Pons (tissue), 1 donor: ENCODE measurements at regions not wholly inside any gene's neighbourhood (a gene's known extent, or its start where the extent isn't known, plus 50 kb on each side); places are given as distances from the start of the nearest gene placed in this dataset.

Source experiments
- DNase-seq: peaks from one replicate; pipeline ENCODE4 v3.0.0-alpha.2; 2016; ENCODE audit warnings: low spot score

DNA sequence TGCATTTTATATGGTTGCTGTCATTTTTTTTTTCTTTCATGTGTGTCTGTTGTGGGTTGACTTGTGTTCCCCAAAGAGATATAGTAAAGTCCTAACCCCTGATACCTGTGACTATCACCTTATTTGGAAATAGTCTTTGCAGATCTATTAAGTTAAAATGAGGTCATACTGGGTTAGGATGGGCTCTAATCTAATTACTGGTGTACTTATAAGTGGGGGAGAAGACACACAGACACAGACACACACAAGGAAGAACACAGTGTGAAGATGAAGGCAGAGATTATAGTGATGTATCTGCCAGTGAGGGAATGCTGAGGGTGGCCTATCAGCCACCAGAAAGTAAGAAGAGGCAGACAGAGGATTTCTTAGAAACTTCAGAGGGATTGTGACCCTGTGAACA lies 318.4 kb upstream of the ATP2B1 start:
- no peak for DNase-seq

DNA sequence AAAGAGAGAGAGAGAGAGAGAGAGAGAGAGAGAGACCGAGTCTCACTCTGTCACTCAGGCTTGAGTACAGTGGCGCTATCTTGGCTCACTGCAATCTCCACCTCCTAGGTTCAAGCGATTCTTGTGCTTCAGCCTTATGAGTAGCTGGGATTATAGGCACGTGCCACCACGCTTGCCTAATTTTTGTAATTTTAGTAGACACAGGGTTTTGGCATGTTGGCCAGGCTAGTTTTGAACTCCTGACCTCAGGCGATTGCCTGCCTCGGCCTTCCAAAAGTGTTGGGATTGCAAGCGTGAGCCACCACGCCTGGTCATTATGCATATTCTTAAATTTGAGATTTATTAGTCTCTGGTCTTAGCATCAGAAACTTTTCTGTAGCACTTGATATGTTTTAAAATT lies 317.9 kb upstream of the ATP2B1 start:
- no peak for DNase-seq

DNA sequence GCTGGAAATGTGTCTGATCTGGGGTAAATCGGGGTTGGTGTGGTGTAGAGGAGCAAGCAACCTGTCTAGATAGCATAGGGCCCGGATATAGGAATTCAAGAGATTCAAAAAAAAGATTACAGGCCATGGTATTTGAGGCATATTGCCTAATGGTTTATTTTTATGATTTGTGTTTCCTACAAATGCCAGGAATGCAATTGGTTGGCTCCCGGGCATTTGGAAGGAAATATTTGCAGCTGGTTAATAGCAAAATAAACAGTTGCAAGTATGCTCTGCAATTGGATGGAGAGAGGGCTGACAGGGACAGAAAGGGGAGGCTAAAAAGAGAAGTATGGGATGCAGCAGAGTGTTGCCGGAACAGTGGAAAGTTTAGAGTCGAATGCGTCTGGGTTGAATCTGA lies 315.6 kb upstream of the ATP2B1 start:
- DNase-seq: no peak

DNA sequence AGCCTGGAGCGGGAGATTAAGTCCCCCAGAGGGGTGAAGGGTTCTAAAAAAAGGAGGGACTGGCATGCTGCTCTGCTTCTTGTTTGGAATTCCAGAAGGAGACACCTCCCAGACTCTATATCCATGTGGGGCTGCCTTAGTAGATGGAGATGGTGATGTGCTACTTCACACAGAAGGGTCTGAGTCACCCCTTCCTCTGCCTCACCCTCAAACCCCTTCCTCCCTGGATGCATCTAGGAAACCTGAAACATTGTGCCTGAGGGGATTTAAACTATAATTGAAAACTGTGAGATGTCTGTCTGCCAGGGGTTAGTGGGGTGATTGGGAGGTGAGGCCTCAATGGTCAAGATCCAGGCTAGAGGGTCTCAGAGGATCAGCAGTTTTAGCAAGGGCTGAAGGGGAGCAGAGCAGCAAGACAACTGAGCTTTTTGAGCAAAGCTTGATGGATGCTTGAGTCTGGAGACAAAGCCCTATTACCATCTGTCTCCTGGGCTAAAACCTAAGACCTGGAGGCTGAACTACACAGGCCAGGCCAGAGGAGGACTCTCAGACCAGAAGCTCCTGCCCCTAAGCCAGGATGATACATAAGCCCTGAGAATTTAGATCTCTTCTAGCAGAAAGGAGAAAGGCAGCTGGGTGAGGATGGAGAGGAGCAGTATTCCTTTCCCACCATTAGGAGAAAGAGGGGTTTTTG lies 314.7 kb upstream of the ATP2B1 start:
- DNase-seq: no peak

DNA sequence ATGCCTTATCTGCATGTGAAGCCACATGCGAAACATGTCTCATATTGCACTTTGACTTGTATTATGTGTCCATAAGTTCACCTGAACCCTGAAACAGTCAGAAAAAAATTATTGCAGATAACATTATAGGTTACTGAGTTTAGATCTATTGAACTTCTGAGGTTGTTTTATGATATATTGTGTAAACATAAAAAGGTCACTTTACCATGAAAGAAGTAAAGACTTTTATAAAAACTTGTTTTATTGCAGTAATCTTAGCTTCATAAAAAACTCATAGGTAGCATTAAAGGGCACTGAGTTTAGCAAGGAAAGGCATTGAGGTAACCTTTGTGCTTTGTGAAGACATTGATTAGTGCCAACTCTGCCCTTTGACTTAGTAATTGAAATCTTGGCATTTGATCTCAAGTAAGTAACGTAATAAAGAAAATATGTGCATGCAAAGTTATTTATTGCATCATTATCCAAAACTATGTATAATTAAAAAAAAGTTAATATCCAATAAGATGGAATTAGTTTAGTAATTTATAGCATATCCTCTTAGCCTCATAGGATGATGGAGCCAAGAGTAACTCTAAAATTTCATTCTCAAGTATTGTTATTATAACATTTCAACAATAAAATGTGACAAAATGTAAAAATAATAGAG lies 313.3 kb upstream of the ATP2B1 start:
- no peak for DNase-seq

DNA sequence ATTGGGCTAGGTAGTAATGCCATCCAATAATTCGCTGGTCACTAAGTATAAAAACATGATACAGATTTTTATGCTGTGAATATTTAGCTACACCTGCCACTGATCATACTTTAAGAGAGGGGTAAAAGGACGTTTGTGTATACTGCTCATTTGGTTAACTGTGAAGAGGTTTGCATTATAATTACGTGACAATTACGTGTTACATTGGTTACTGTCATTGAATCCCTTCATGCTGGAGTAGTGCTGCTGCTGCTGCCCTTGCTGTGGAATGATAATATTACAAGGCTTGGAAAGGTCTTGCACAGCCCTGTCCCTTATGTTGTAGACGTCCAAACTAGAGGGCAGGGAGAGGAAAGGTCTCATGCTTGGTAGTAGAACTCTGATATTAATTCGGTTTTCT lies 312.2 kb upstream of the ATP2B1 start:
- DNase-seq: no peak

DNA sequence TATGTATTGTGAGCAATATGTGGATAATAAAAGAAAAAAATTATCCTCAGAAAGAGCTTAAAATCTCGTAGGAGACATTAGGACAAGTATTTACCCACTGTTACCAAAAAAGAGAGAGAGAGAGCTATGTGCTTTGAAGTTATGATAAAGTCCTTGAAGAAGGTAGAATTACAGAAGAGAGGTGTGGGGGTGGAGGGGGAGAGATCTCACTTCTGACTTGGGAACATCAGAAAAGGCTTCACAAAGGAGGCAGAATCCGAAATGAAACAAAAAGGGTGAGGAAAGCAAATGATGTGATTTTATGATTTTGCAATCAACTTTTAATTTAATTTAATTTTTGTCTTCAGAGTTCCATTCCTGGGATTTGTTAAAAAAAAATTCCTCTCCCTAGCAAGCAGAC lies 311.8 kb upstream of the ATP2B1 start:
- DNase-seq: no peak

DNA sequence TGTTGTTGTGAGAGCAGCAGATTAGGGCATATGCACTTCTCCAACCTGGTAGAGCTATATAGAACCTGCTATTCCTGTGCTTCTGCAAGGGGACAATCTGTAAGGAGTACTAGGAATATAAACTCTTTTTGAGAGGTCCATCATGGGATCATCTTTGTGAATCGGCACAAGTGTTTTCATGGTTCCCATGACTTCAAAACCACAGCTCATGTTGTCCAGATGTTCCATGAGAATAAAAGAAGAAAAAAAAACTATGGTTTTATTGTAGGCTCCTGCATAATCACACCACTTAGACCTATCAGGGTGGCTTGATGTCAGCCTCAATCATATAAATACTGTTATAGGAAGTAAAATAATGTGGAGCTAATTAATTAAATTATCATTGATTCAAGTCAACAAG lies 311.4 kb upstream of the ATP2B1 start:
- no peak for DNase-seq

DNA sequence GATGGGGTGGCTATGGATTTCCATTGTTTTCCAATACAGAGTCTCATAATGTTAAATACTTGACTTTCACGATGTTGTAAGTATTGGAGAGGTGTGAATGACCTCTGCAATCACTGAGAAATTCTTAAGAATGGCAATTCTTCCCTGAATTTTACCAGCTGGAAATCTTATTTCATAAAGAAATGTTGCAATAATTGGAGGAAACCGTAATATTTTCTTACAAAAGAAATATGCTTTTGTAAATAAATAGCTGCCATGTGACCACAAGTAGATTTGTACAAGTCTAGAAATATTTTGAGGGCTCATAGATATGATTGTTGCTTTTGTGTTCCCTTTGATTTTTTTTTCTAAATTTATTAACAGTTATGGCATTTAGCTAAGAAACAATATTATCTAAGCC lies 308.7 kb upstream of the ATP2B1 start:
- DNase-seq: no peak

DNA sequence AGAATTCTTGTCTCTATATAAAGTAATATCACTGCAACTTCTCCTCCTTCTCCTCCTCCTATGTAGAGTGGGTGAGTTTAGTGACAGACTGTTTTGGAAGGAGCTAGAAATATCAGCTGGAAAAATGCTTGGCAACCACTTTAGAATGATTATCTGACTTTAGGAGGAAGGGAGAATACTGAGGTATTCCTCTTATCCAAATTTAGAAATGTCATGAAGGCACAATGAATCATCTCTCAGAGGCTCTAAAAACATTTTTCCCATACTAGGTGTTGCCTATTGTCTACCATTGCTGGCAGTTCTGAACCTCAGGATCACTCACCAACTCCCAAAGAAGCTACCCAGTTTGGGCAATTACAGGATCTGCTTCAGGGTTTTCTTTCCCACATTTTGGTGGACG lies 306.6 kb upstream of the ATP2B1 start:
- DNase-seq: no peak

DNA sequence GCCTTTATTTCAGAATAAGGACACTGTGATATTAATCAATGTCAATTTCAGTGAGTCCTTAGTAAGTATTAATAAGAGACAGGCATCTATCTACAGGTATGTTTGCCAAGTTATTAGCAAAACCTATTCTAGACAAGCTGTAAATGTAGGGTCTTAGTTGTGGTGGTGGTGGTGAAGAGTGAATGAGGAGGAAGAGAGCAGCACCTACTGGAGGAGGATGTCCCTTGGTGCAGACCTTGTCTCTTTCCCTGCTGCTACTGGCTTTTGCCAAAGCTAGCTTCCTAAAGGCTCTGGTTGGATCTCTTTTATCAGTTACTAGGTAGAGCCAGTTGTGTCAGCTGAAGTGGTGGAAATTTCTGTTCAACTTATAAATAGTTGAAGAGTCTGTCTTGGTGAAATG lies 304.8 kb upstream of the ATP2B1 start:
- no peak for DNase-seq

DNA sequence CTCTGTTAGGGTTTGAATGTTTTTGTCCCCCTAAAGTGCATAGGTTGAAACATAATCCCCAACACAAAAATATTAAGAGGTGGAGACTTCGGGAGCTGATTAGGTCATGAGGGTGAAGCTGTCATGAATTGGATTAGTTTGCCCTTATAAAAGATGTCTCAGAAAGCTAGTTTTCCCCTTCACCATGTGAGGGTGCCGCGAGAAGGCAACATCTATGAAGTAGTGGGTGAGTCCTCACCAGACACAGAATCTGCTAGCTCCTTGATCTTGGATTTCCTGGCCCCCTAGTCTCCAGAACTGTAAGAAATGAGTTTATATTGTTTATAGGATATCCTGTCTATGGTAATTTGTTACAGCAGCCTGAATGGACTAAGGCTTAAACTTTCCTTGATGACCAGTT lies 301.5 kb upstream of the ATP2B1 start:
- no peak for DNase-seq

DNA sequence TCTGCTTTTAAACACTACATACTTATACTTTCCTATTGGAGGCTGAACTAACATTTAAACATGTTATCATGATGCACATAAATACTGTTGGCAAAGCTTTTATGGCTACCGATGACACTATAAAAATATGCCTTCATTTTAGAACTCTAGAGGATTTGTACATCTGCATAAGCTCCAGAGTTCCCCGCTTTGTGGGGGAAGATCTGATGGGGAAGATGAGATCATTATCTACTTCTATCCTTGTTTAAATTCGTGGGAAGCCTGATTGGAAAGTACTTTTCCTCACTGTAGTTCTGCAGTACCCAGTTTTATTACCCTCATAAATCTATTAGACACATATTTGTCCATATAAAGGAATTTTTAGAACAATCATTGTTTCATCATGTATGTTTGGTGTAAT lies 299.6 kb upstream of the ATP2B1 start:
- no peak for DNase-seq

DNA sequence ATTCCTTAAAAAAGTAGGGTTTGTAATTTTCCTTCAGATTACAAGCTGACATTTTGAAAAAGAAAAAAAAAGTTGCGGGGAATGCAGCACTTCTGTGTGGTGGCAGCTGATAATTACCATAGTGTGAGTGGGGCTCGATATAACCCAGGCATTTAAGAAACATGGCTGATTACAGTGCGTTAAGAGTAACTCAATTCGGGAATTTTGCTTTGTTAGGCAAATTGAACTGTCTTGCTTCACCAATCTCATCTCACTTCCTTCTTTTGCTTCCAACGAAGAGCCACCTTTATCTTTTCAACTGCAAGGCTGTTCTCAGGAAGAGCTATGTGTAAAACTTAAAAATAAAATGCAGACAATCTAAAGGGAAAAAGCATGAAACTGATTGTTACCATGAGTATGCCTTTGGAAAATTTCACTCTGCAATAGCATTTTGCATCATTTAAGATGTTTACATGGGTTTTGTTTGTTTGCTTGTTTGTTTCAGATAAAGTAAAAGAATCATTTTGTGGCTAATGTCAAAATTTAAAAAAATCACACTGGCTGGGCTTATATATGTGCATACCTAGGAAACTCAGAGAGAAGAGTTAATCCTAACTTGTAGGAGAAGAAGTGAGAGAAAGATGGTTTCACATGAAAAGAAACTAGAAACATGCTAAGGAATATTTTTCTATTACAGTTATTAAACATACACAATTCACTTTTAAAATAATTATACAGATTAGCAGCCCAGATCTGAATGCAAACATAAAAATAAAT lies 295.9 kb upstream of the ATP2B1 start:
- DNase-seq: no peak

DNA sequence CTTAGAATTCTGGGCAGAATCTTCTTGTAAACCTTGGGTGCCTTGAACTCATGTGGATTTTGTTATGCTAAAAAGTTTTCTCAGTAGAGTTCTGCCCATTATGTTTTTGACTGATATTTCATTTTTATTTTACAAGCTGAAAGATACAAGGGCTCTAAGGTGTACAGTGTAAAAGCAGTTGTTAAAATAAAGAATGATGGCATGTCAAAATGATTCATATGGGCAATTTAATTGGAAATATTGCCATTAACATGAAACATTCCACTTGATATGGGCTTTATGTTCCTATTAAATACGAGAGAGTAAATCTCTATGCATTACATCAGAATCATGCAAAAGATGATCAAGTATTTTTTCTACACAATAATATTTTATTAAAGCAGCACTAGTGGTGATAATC lies 295.1 kb upstream of the ATP2B1 start:
- DNase-seq: no peak

DNA sequence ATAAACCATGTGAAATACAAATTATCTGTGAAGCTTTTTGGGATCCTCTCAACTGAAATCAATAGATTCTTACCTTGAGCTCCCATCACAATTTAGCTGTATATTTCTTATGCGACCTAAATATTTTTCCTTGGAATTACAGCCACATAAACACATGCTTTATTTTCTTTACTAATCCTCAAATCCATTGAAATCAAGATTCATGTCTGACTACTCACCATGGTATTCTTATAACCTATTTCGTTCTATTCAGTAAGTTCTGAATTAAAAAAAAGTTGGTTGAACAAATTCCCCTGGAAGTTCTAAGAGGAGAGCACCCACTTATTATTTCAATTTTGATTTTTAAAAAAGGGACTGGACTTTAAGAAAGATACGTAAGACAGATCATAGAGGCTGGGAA lies 292.1 kb upstream of the ATP2B1 start:
- no peak for DNase-seq

DNA sequence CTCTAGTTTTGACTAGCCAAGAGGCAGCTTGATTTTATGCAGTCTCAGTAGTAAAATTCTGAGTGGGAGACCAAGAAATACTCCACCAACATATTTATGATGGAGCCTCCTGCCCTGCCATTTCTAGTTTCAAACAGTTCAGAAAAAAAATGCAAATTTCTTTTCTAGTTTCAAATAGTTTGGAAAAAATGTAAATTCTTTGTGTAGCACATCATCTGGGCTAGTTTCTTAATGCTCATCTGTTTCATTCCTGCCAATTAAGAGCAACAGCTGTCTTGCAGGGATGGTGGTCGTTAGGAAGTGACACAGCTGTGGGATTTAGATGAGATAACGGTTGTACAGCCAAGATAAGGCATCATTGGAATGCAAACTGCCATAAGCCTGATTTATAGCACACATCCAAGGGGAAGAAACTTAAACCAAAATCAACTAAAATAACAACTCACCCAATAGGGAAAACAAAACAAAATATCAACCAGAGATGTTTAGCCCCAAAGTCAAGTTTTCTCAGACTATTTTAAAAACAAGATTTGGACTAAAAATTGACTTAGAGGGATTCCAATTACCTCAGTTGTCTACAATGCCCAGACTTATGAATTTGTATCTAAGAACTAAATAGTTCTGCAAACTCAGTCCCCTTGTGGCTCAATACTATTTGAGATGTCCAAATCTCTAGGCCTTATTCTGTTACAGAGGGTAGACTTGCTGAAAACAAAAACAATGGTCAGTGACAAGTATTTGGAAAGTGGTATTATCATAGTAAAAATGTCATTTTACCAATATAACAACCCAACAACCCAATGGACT lies 291.3 kb upstream of the ATP2B1 start:
- no peak for DNase-seq

DNA sequence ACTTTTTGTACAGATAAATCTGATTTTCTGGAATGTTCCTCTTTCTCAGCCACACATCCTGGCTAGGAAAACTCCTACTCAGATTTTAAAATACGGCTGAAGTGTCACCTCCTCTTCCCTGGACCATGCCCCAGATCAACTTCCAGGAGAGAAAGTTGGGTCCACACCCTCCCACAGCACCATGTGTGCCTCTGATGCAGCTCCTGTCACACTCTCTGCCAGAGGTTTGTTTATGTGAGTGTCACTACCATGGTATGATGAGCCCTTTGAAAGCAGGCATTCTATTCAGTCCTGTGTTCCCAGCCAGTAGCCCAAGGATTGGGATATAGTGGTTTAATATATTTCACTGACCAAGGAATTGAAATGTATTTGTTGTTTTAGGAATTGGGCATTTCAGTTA lies 287.2 kb upstream of the ATP2B1 start:
- no peak for DNase-seq

DNA sequence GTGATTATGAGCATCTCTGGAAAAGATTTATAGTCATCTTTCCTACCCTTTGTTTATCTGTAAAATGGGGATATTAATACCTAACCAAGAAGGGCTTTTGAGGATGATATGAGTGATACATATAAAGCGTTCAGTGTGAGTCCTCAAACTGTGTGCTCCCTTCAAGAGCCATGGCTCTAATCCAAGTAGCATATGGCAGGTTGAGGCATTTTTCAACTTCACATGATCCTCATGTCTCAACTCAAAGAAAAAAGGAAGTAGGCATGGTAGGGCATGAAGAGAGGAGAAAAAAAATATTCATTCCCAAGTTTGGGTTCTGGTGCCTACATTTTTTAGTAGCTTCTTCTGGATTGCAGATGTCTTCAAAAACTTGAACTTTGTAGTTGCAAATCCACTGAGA lies 286.3 kb upstream of the ATP2B1 start:
- peak; percentile 29 for DNase-seq

DNA sequence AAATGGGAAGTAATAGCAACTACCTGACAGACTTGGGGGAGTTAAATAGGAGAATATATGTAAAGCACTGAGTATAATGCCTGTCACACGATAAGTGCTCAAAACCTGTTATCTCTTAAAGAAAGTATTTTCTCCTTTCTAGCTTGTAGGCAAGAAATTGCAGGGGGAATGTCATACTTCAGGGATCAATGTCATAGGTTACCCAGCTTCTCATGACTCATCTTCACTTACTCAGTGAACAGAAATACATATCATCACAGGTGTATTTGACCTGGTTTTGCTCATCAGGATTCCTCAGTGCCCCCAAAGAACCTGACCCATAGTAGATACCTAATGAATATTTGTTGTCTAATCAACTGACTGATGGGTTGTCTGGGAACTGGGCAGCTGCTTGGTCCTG lies 285.0 kb upstream of the ATP2B1 start:
- no peak for DNase-seq

DNA sequence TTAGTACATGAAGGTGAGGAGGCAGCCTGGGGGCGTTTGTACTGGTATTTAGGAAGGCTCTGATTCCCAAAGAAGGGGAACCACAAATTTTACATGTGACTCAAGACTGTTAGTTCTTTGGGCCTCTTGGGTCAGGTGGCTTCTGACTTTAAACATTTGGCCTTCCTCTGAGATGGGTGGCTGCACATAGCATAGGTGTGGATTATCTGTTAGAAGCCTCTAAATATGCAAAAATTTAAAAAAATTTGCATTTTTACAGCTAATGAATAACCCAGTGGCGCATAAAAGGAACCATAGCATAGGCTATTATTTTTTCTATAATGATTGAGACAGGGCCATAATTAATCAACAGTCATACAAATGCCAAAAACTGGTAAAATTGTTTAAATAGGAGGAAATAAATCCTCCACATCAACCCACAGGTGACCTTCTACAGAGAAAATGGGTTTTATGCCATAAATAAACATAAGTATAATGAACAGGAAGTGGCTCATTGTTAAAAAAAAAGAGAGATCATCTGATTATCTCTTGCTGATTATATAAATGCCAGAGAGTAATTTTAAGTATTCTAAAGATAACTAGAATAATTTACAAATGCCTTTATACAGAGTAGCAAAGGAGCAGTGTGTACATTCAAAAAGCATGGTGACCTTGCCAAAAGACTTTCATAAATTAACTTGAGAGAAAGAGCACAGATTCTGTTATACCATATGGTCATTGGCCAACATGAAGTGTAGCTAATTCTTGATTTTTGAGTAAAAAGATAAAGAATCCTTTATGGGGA lies 284.2 kb upstream of the ATP2B1 start:
- DNase-seq: peak; percentile 15
